ENCODE measurements at regions not wholly inside any gene's neighbourhood (a gene's known extent, or its start where the extent isn't known, plus 50 kb on each side); places are given as distances from the start of the nearest gene placed in this dataset.

DNA sequence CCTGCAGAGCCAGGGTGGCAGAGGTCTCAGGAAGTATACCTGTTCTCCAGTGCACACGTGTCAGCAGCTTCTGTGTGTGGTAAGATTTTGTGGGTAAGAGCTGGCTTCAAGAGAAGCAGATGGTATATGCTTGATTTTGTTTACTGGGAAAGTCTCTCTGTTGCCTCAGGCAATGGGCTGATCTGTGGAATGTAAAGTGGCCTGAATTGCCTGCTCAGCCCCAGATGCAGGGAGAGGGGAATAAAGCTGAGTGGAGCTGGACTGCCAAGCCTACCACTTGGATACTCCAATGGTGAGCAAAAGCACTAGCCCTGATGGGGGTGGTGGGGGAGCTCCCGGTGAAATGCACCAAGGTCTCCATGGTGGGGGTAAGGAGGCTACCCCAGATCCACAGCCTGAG is 156.1 kb downstream of the WDR11 start:
- no peak for DNase-seq (ENCODE audit: low read depth, low spot score)
- intact Hi-C loops (cut with micrococcal nuclease): no loop called here
- ChIA-PET CTCF (no interaction called here), POLR2A (no interaction called here), RAD21 (ENCODE audit: low non-redundant PET in 1 of 2, low total read pairs in 2 of 2, uncharacterized antibody in 2 of 2, unreplicated experiment in 2 of 2) (no interaction called here)
- no peak for ATAC-seq
- Histone ChIP-seq H3K27ac (ENCODE audit: low read depth, low read length) (no peak overlapping the region), H3K4me3 (replicated peaks in 1 of 2; ENCODE audit: low read depth in 1 of 2, low read length in 2 of 2) (no peak overlapping the region), H3K4me1 (ENCODE audit: control insufficient read depth in 1 of 2, insufficient read depth in 2 of 2, low read length in 2 of 2) (peaks cover 0 to 4% of the 10 kb centered on the region in 2 experiments; a peak in 1 of 4 replicates), H3K4me2 (ENCODE audit: low read length) (no peak overlapping the region), H2AFZ (ENCODE audit: low read depth, low read length, poor library complexity, severe bottlenecking) (no peak overlapping the region), H3K27me3 (ENCODE audit: insufficient read depth, low read length) (no peaks in the 10 kb centered on the region), H3K9me2 (ENCODE audit: insufficient read depth) (no peaks in the 10 kb centered on the region; the same call in 1 of the 2 replicates), H3K9me3 (ENCODE audit: control insufficient read depth in 1 of 2, insufficient read depth in 1 of 2, low read depth in 1 of 2, low read length in 2 of 2) (peaks cover 0 to 16% of the 10 kb centered on the region in 2 experiments; a peak in 3 of 4 replicates), H3K79me2 (ENCODE audit: insufficient read depth, low read length) (no peaks in the 10 kb centered on the region), H3K36me3 (ENCODE audit: control insufficient read depth in 1 of 2, insufficient read depth in 2 of 2, low read length in 2 of 2) (no peaks in the 10 kb centered on the region), H4K20me1 (ENCODE audit: insufficient read depth) (no peaks in the 10 kb centered on the region), H3K9ac (ENCODE audit: low read length) (no peak overlapping the region)
- TF ChIP-seq CTCF (IDR thresholded peaks at IDR 0.05 in 2 of 3, conservative IDR thresholded peaks at IDR 0.05 in 1 of 3; ENCODE audit: borderline replicate concordance in 1 of 3, insufficient read depth in 1 of 3, low read depth in 2 of 3, low read length in 2 of 3): no peak
- TF ChIP-seq ZBTB33 (IDR thresholded peaks at IDR 0.05; ENCODE audit: extremely low read depth, insufficient replicate concordance, low read length): no peak
- TF ChIP-seq, protein P1, sequence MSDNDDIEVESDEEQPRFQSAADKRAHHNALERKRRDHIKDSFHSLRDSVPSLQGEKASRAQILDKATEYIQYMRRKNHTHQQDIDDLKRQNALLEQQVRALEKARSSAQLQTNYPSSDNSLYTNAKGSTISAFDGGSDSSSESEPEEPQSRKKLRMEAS (IDR thresholded peaks at IDR 0.05): no peak
- no peak for TF ChIP-seq EZH2phosphoT487 (IDR thresholded peaks at IDR 0.05; ENCODE audit: borderline replicate concordance)
- no peak for TF ChIP-seq TCF7L2 (IDR thresholded peaks at IDR 0.05; ENCODE audit: borderline replicate concordance, extremely low read depth, insufficient read depth, insufficient read length)
- no peak for TF ChIP-seq ELF1 (IDR thresholded peaks at IDR 0.05; ENCODE audit: borderline replicate concordance, low read depth)
- TF ChIP-seq, protein P2, sequence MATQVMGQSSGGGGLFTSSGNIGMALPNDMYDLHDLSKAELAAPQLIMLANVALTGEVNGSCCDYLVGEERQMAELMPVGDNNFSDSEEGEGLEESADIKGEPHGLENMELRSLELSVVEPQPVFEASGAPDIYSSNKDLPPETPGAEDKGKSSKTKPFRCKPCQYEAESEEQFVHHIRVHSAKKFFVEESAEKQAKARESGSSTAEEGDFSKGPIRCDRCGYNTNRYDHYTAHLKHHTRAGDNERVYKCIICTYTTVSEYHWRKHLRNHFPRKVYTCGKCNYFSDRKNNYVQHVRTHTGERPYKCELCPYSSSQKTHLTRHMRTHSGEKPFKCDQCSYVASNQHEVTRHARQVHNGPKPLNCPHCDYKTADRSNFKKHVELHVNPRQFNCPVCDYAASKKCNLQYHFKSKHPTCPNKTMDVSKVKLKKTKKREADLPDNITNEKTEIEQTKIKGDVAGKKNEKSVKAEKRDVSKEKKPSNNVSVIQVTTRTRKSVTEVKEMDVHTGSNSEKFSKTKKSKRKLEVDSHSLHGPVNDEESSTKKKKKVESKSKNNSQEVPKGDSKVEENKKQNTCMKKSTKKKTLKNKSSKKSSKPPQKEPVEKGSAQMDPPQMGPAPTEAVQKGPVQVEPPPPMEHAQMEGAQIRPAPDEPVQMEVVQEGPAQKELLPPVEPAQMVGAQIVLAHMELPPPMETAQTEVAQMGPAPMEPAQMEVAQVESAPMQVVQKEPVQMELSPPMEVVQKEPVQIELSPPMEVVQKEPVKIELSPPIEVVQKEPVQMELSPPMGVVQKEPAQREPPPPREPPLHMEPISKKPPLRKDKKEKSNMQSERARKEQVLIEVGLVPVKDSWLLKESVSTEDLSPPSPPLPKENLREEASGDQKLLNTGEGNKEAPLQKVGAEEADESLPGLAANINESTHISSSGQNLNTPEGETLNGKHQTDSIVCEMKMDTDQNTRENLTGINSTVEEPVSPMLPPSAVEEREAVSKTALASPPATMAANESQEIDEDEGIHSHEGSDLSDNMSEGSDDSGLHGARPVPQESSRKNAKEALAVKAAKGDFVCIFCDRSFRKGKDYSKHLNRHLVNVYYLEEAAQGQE (IDR thresholded peaks at IDR 0.05; ENCODE audit: low read depth): no peak
- TF ChIP-seq CBX3 (IDR thresholded peaks at IDR 0.05; ENCODE audit: low read depth): no peak
- no peak for TF ChIP-seq YY1 (IDR thresholded peaks at IDR 0.05; ENCODE audit: extremely low read depth, insufficient replicate concordance, low read depth, low read length)
- TF ChIP-seq SP1 (IDR thresholded peaks at IDR 0.05; ENCODE audit: low read depth): no peak
- no peak for TF ChIP-seq CEBPB (IDR thresholded peaks at IDR 0.05; ENCODE audit: low read depth)
- TF ChIP-seq SIN3A (IDR thresholded peaks at IDR 0.05; ENCODE audit: low read depth): no peak
- no peak for TF ChIP-seq ZFX (IDR thresholded peaks at IDR 0.05)
- no peak for TF ChIP-seq POLR2AphosphoS5 (IDR thresholded peaks at IDR 0.05; ENCODE audit: low read depth, low read length)
- TF ChIP-seq FOSL1 (IDR thresholded peaks at IDR 0.05; ENCODE audit: low read depth): no peak
- TF ChIP-seq RAD21 (IDR thresholded peaks at IDR 0.05; ENCODE audit: low read depth): no peak
- no TSS peak for BruUV-seq (replicated peaks)
